Adipocyte (in vitro differentiated cells): ENCODE measurements at regions not wholly inside any gene's neighbourhood (a gene's known extent, or its start where the extent isn't known, plus 50 kb on each side); places are given as distances from the start of the nearest gene placed in this dataset.
A peak's percentile ranks its signal among the peaks of the same experiment; 100 is the strongest.

Experiments used
- DNase-seq: peaks from one replicate; pipeline ENCODE4 v3.0.0-alpha.2; 2015; ENCODE audit warnings: low read depth
- H3K27me3 ChIP-seq: replicated peaks from 2 replicates; pipeline ENCODE4 v1.7.0; 2013; ENCODE audit warnings: mild to moderate bottlenecking, low read length, moderate library complexity; ENCODE audit not compliant: control insufficient read depth, insufficient read depth
- H3K36me3 ChIP-seq: 2 replicates; pipeline ENCODE4 v1.7.0; 2013; ENCODE audit warnings: low read length, mild to moderate bottlenecking, moderate library complexity; ENCODE audit not compliant: control insufficient read depth, insufficient read depth, severe bottlenecking
- H3K4me1 ChIP-seq: 2 replicates; pipeline ENCODE4 v1.7.0; 2013; ENCODE audit warnings: mild to moderate bottlenecking, low read length, moderate library complexity; ENCODE audit not compliant: control insufficient read depth, insufficient read depth
- H3K4me3 ChIP-seq: 2 replicates; pipeline ENCODE4 v1.7.0; 2013; ENCODE audit warnings: mild to moderate bottlenecking, low read length, moderate library complexity
- H3K9ac ChIP-seq: 2 replicates; pipeline ENCODE4 v1.7.0; 2013; ENCODE audit warnings: mild to moderate bottlenecking, low read length, moderate library complexity
- H3K9me3 ChIP-seq: 2 replicates; pipeline ENCODE4 v1.7.0; 2013; ENCODE audit warnings: mild to moderate bottlenecking, low read length, moderate library complexity; ENCODE audit not compliant: control insufficient read depth

- no peaks in the 10 kb centered on the region for H3K27me3 ChIP-seq
- DNase-seq, result no peak
- no peaks in the 10 kb centered on the region for H3K9me3 ChIP-seq
- H3K4me1 ChIP-seq, result peaks cover 8% of the 10 kb centered on the region
- H3K9ac ChIP-seq, result no peak overlapping the region
- no peak overlapping the region for H3K4me3 ChIP-seq
- H3K36me3 ChIP-seq, result no peaks in the 10 kb centered on the region
Measured at GRCh38 chr5:21694567-21694966, 1158.6 kb downstream of the CDH12 start.

- Histone ChIP-seq H3K9ac (no peak overlapping the region), H3K4me1 (peaks cover 18% of the 10 kb centered on the region), H3K27me3 (no peaks in the 10 kb centered on the region), H3K4me3 (no peak overlapping the region), H3K36me3 (no peaks in the 10 kb centered on the region), H3K9me3 (no peaks in the 10 kb centered on the region)
- no peak for DNase-seq
Measured at GRCh38 chr5:21693591-21693990, 1159.6 kb downstream of the CDH12 start.

- Histone ChIP-seq H3K27me3 (no peaks in the 10 kb centered on the region), H3K4me1 (peaks cover 20% of the 10 kb centered on the region), H3K9ac (no peak overlapping the region), H3K4me3 (peak overlapping the region; percentile 43), H3K9me3 (no peaks in the 10 kb centered on the region), H3K36me3 (no peaks in the 10 kb centered on the region)
- DNase-seq, result no peak
Measured at GRCh38 chr5:21689587-21689986, 1163.6 kb downstream of the CDH12 start.

DNA sequence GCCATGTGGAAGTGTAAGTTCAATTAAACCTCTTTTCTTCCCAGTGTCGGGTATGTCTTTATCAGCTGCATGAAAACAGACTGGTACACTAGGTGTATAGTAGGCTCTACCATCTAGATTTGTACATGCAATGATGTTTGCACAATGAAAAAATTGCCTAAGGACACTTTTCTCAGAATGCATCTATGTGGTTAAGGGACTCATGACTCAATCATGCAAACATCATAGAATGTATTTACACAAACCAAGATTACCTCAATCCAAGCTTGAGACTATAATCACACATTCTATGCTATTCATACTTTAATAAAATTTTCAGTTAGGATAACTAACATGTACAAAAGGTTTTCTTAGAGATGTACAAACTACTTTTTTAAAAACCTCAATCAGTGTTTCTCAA, 1164.5 kb downstream of the CDH12 start:
- no peak overlapping the region for H3K4me3 ChIP-seq
- H3K9ac ChIP-seq, result no peak overlapping the region
- no peaks in the 10 kb centered on the region for H3K36me3 ChIP-seq
- peaks cover 18% of the 10 kb centered on the region for H3K4me1 ChIP-seq
- peak; percentile 54 for DNase-seq
- H3K27me3 ChIP-seq, result no peaks in the 10 kb centered on the region
- no peaks in the 10 kb centered on the region for H3K9me3 ChIP-seq

GRCh38 chr5:21687621-21688020, 1165.5 kb downstream of the CDH12 start:
- Histone ChIP-seq H3K9ac (no peak overlapping the region), H3K4me3 (no peak overlapping the region), H3K27me3 (no peaks in the 10 kb centered on the region), H3K36me3 (no peaks in the 10 kb centered on the region), H3K4me1 (peaks cover 16% of the 10 kb centered on the region), H3K9me3 (no peaks in the 10 kb centered on the region)
- DNase-seq, result no peak

DNA sequence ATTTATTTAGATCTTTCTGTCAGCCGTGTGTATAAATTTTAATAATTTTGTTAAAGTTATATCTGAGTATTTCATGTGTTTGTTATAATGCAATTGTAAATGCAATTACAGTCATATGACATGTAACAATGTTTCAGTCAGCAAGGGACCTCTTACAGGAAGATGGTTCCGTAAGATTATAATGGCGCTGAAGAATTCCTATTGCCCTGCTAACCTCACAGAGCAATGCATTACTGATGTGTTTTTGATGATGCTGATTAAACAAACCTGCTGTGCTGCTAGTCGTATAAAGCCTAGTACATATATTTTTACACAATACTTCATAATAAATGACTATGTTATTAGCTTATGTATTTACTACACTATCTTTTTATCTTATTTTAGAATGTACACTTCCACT, 1166.4 kb downstream of the CDH12 start:
- H3K27me3 ChIP-seq, result no peaks in the 10 kb centered on the region
- DNase-seq, result no peak
- H3K9ac ChIP-seq, result no peak overlapping the region
- no peaks in the 10 kb centered on the region for H3K36me3 ChIP-seq
- H3K4me1 ChIP-seq, result peaks cover 20% of the 10 kb centered on the region
- no peak overlapping the region for H3K4me3 ChIP-seq
- H3K9me3 ChIP-seq, result no peaks in the 10 kb centered on the region

DNA sequence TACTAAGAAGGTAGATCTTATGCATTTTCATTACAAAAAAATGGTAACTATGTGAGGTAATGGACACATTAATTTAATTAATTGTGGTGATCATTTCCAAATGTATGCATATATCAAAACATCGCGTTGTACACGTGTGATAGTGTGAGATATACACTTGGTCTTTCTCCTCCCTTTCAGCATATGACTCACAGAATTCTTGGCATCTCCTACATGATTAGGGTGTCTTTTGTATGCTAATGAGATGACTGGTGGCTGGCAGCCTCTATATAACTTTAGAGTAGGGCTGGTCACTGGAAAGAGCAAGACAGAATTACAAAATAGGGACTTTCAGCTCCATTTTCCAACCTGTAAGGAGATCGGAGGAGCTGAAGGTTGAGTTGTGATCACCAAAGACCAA, 1167.6 kb downstream of the CDH12 start:
- DNase-seq, result no peak
- no peaks in the 10 kb centered on the region for H3K27me3 ChIP-seq
- H3K9ac ChIP-seq, result no peak overlapping the region
- no peak overlapping the region for H3K4me3 ChIP-seq
- H3K36me3 ChIP-seq, result no peaks in the 10 kb centered on the region
- peaks cover 29% of the 10 kb centered on the region for H3K4me1 ChIP-seq
- no peaks in the 10 kb centered on the region for H3K9me3 ChIP-seq

DNA sequence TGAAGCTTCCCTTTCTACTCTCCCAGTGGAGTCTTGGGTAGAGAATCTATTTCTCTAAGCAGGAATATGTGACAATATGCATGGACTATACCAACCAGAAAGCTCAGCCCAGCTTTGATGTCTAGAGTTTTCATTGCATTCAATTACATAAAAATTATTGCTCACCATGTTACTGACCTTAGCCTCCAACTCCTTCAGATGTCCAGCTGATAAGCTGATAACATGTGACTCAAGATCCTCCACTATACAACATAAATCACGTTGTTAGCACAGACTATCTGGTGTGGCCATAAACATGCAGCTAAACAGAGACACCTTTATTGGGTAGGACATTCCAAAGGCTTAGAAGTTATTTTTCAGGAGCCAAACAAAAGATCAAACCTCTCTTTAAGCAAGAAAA, 1168.2 kb downstream of the CDH12 start:
- no peak overlapping the region for H3K9ac ChIP-seq
- H3K36me3 ChIP-seq, result no peaks in the 10 kb centered on the region
- no peak overlapping the region for H3K4me3 ChIP-seq
- no peaks in the 10 kb centered on the region for H3K9me3 ChIP-seq
- H3K4me1 ChIP-seq, result peaks cover 33% of the 10 kb centered on the region
- no peaks in the 10 kb centered on the region for H3K27me3 ChIP-seq
- DNase-seq, result no peak

DNA sequence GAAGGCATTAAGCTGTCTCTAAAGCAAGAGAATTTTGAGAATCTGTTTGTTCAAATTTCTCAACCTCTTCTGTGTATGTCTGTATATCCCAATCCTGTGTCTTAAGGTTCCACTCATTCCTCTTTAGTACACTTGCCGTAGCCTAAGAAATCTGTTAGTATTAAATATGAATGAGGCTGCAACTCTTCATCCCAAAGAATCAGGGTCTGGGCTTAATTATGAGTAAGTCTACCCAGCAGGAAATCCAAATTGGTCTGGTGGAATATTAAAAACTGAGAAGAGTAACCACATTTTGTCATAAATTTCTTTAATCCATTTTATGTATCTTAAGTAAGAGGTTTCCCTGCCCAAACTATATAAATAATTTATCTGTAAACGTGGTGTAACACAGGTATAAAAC, 1171.2 kb downstream of the CDH12 start:
- no peaks in the 10 kb centered on the region for H3K36me3 ChIP-seq
- no peak overlapping the region for H3K9ac ChIP-seq
- H3K4me3 ChIP-seq, result no peak overlapping the region
- H3K9me3 ChIP-seq, result no peaks in the 10 kb centered on the region
- H3K4me1 ChIP-seq, result peaks cover 31% of the 10 kb centered on the region
- DNase-seq, result no peak
- H3K27me3 ChIP-seq, result no peaks in the 10 kb centered on the region

DNA sequence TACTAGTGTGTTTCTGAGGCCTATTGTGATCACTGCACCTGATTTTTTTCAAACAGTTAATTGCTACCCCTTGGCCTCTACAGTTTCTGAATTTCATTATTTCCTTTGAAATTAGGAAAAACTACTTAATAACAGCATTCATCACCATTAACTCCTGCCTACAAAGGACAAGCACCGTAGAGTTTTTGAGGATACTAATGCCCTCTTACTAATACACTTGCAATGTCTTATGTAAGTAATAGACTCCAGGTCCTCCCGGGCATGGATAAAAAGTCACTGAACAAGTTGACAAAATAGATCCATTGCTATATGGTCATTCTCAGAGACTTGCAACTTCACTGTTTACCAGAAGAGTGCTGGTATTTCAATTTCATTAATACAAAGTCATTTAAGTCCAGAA, 1172.5 kb downstream of the CDH12 start:
- peaks cover 31% of the 10 kb centered on the region for H3K4me1 ChIP-seq
- no peaks in the 10 kb centered on the region for H3K9me3 ChIP-seq
- no peaks in the 10 kb centered on the region for H3K36me3 ChIP-seq
- H3K27me3 ChIP-seq, result no peaks in the 10 kb centered on the region
- peak overlapping the region; percentile 65 for H3K9ac ChIP-seq
- DNase-seq, result no peak
- peak overlapping the region; percentile 35 for H3K4me3 ChIP-seq

GRCh38 chr5:21680196-21680595, 1172.9 kb downstream of the CDH12 start:
- H3K36me3 ChIP-seq, result no peaks in the 10 kb centered on the region
- no peaks in the 10 kb centered on the region for H3K9me3 ChIP-seq
- peak overlapping the region; percentile 46 for H3K4me3 ChIP-seq
- peak overlapping the region; percentile 69 for H3K9ac ChIP-seq
- H3K27me3 ChIP-seq, result no peaks in the 10 kb centered on the region
- H3K4me1 ChIP-seq, result peaks cover 31% of the 10 kb centered on the region
- peak; percentile 71 for DNase-seq

DNA sequence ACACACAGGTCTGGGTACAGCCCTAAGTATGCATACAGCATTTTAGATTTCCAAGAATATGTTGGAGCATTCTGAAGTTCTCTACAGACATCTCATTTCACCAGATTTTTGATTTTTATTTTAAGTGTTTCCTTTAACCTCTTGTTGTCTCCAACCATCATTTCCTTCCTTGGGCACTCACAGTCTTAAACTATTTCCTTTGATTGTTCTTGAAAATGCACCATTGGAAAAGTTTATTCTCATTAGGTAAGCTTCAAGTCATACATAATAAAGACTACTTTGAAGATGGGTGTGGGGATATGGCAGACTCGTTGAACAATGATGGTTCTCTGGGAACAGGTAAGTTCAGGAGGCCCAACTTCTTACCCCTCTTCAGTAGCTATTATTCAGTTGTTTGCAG, 1174.6 kb downstream of the CDH12 start:
- no peak overlapping the region for H3K4me3 ChIP-seq
- H3K9me3 ChIP-seq, result no peaks in the 10 kb centered on the region
- H3K36me3 ChIP-seq, result no peaks in the 10 kb centered on the region
- no peak for DNase-seq
- no peaks in the 10 kb centered on the region for H3K27me3 ChIP-seq
- peaks cover 31% of the 10 kb centered on the region for H3K4me1 ChIP-seq
- H3K9ac ChIP-seq, result no peak overlapping the region
